SU-DHL-6 (cell line): ENCODE measurements at regions not wholly inside any gene's neighbourhood (a gene's known extent, or its start where the extent isn't known, plus 50 kb on each side); places are given as distances from the start of the nearest gene placed in this dataset.

Experiments used
- EZH2phosphoT487 ChIP-seq: fragments of 200-600 bp; sonication (generic), shearing (Covaris generic); conservative IDR thresholded peaks from 2 replicates; pipeline ENCODE4 v1.6.1; 2018; ENCODE audit warnings: mild to moderate bottlenecking, antibody characterized with exemption, low read length, moderate library complexity, mixed read lengths
- TF ChIP-seq, protein P1 (sequence below): fragments of 200-600 bp; sonication (generic); IDR thresholded peaks from one replicate; pipeline ENCODE4 v1.5.1; 2017; ENCODE audit warnings: antibody characterized with exemption, mild to moderate bottlenecking, low read length, moderate library complexity; ENCODE audit not compliant: insufficient read depth, poor library complexity, severe bottlenecking

DNA sequence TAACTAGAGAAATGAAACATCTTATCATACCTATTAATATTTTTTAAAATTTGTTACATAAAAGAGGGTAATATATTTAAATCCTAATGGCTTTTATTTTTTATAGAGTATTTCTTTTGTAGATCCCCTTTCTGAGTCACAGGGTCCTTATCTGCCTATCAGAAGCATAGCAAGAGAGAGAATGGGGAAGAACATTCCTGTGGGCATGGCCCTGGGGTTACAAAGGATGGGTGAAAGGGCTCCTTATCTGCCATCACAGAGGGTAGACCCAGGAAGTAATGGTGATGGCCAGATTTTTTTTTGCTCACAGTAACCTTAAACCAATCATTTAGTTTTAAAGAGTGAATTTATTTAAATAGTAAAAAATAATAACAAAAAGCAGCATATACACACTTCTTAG lies 582.1 kb upstream of the HTR1E start:
- TF ChIP-seq, protein P1, sequence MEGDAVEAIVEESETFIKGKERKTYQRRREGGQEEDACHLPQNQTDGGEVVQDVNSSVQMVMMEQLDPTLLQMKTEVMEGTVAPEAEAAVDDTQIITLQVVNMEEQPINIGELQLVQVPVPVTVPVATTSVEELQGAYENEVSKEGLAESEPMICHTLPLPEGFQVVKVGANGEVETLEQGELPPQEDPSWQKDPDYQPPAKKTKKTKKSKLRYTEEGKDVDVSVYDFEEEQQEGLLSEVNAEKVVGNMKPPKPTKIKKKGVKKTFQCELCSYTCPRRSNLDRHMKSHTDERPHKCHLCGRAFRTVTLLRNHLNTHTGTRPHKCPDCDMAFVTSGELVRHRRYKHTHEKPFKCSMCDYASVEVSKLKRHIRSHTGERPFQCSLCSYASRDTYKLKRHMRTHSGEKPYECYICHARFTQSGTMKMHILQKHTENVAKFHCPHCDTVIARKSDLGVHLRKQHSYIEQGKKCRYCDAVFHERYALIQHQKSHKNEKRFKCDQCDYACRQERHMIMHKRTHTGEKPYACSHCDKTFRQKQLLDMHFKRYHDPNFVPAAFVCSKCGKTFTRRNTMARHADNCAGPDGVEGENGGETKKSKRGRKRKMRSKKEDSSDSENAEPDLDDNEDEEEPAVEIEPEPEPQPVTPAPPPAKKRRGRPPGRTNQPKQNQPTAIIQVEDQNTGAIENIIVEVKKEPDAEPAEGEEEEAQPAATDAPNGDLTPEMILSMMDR = no peak
- TF ChIP-seq EZH2phosphoT487 = no peak
